GM12872 (cell line): ENCODE measurements at regions not wholly inside any gene's neighbourhood (a gene's known extent, or its start where the extent isn't known, plus 50 kb on each side); places are given as distances from the start of the nearest gene placed in this dataset.

Experiments used
- CTCF ChIP-seq: IDR thresholded peaks from 3 replicates; pipeline ENCODE4 v1.5.1; 2011; ENCODE audit warnings: low read depth, mild to moderate bottlenecking, low read length, moderate library complexity; ENCODE audit not compliant: insufficient read depth

- no peak for TF ChIP-seq CTCF
These were observed 1068.2 kb upstream of the AMELY start for GRCh38 chrY:7979770-7980169.

- no peak for TF ChIP-seq CTCF
These were observed 1065.7 kb upstream of the AMELY start for GRCh38 chrY:7977301-7977700.

GRCh38 chrY:7968293-7968692 is 1056.7 kb upstream of the AMELY start:
- TF ChIP-seq CTCF: no peak

- TF ChIP-seq CTCF: no peak
These were observed 1055.4 kb upstream of the AMELY start for GRCh38 chrY:7966916-7967315.

- no peak for TF ChIP-seq CTCF
These were observed 1051.8 kb upstream of the AMELY start for GRCh38 chrY:7963393-7963792.

GRCh38 chrY:7962350-7962749 is 1050.8 kb upstream of the AMELY start:
- TF ChIP-seq CTCF: no peak

GRCh38 chrY:7961811-7962210 is 1050.3 kb upstream of the AMELY start:
- TF ChIP-seq CTCF: no peak

- TF ChIP-seq CTCF: no peak
These were observed 1046.2 kb upstream of the AMELY start for GRCh38 chrY:7957773-7958172.
